Neural cell (in vitro differentiated cells): ENCODE measurements at regions not wholly inside any gene's neighbourhood (a gene's known extent, or its start where the extent isn't known, plus 50 kb on each side); places are given as distances from the start of the nearest gene placed in this dataset.
"Not testable (repeated sequence)": the region's sequence is repeated elsewhere in the genome, so short reads cannot be mapped to it uniquely, and the experiment has no call there.

Experiments used
- H2AFZ ChIP-seq: fragments of 200-600, 300-800 bp; sonication (generic), shearing (Covaris generic); 2 replicates; pipeline ENCODE4 v1.6.0; 2014; ENCODE audit warnings: low read depth, mild to moderate bottlenecking, antibody characterized with exemption, low read length, moderate library complexity
- H3F3A ChIP-seq: fragments of 200-600 bp; shearing (Covaris generic); 2 replicates; pipeline ENCODE4 v1.6.1; 2016; ENCODE audit warnings: mild to moderate bottlenecking, moderate library complexity, mixed read lengths, antibody characterized with exemption, low read length; ENCODE audit not compliant: insufficient read depth, poor library complexity, severe bottlenecking
- H3K27ac ChIP-seq: fragments of 200-600, 300-800 bp; sonication (generic), shearing (Covaris generic); 2 replicates; pipeline ENCODE4 v1.5.1; 2014; ENCODE audit warnings: mild to moderate bottlenecking, low read length, moderate library complexity
- H3K27me3 ChIP-seq: fragments of 300-800, 200-600 bp; sonication (generic), shearing (Covaris generic); 2 replicates; pipeline ENCODE4 v1.6.0; 2014; ENCODE audit warnings: mild to moderate bottlenecking, low read depth, low read length, moderate library complexity; ENCODE audit not compliant: insufficient read depth
- H3K36me3 ChIP-seq: fragments of 300-800, 200-600 bp; sonication (generic), shearing (Covaris generic); 2 replicates; pipeline ENCODE4 v1.5.1; 2014; ENCODE audit warnings: mild to moderate bottlenecking, antibody characterized with exemption, low read length, moderate library complexity; ENCODE audit not compliant: insufficient read depth
- H3K4me2 ChIP-seq: fragments of 300-800, 200-600 bp; sonication (generic), shearing (Covaris generic); 2 replicates; pipeline ENCODE4 v1.6.0; 2014; ENCODE audit warnings: mild to moderate bottlenecking, low read length
- H3K4me3 ChIP-seq: fragments of 300-800, 200-600 bp; sonication (generic), shearing (Covaris generic); 2 replicates; pipeline ENCODE4 v1.5.1; 2014; ENCODE audit warnings: mild to moderate bottlenecking, low read length, moderate library complexity
- H3K79me2 ChIP-seq: fragments of 200-600 bp; shearing (Covaris generic); replicated peaks from 2 replicates; pipeline ENCODE4 v1.6.0; 2014; ENCODE audit warnings: mild to moderate bottlenecking, low read length, moderate library complexity; ENCODE audit not compliant: insufficient read depth
- H3K9ac ChIP-seq: fragments of 300-800, 200-600 bp; sonication (generic), shearing (Covaris generic); 2 replicates; pipeline ENCODE4 v1.6.1; 2016; ENCODE audit warnings: mild to moderate bottlenecking, low read length, mixed read lengths
- H3K9me2 ChIP-seq: fragments of 200-600 bp; shearing (Covaris generic); 2 replicates; pipeline ENCODE4 v1.6.1; 2016; ENCODE audit warnings: mild to moderate bottlenecking, low read length, mixed read lengths; ENCODE audit not compliant: insufficient read depth
- H3K9me3 ChIP-seq: fragments of 200-600, 300-800 bp; sonication (generic), shearing (Covaris generic); 2 replicates; pipeline ENCODE4 v1.6.1; 2016; ENCODE audit warnings: mild to moderate bottlenecking, mixed run types, low read length, moderate library complexity, mixed read lengths
- H4K20me1 ChIP-seq: fragments of 200-600 bp; shearing (Covaris generic); 2 replicates; pipeline ENCODE4 v1.6.1; 2016; ENCODE audit warnings: mild to moderate bottlenecking, mixed run types; ENCODE audit not compliant: insufficient read depth
- CTCF ChIP-seq: fragments of 450-650 bp; IDR thresholded peaks from 2 replicates; pipeline ENCODE4 v1.5.1; 2014; ENCODE audit warnings: antibody characterized with exemption, mild to moderate bottlenecking, moderate library complexity; ENCODE audit not compliant: poor library complexity, severe bottlenecking
- EP300 ChIP-seq: fragments of 450-650 bp; conservative IDR thresholded peaks from 2 replicates; pipeline ENCODE4 v1.6.1; 2014; ENCODE audit warnings: antibody characterized with exemption, mild to moderate bottlenecking, moderate library complexity; ENCODE audit not compliant: poor library complexity, severe bottlenecking
- EZH2 ChIP-seq: fragments of 200-600, 300-800 bp; shearing (Covaris generic), sonication (generic); IDR thresholded peaks from 2 replicates; pipeline ENCODE4 v1.6.1; 2014; ENCODE audit warnings: antibody characterized with exemption, low read length, borderline replicate concordance, mild to moderate bottlenecking; ENCODE audit not compliant: insufficient read depth, poor library complexity, severe bottlenecking
- MXI1 ChIP-seq: fragments of 450-650 bp; conservative IDR thresholded peaks from 2 replicates; pipeline ENCODE4 v1.6.1; 2014; ENCODE audit warnings: antibody characterized with exemption, mild to moderate bottlenecking; ENCODE audit not compliant: poor library complexity, severe bottlenecking
- POLR2AphosphoS5 ChIP-seq: IDR thresholded peaks from 2 replicates; pipeline ENCODE4 v1.6.1; 2012
- RAD21 ChIP-seq: fragments of 450-650 bp; conservative IDR thresholded peaks from 2 replicates; pipeline ENCODE4 v1.6.1; 2014; ENCODE audit warnings: antibody characterized with exemption, mild to moderate bottlenecking, moderate library complexity
- REST ChIP-seq: IDR thresholded peaks from 2 replicates; pipeline ENCODE4 v1.6.1; 2012; ENCODE audit warnings: borderline replicate concordance
- SMC3 ChIP-seq: fragments of 450-650 bp; conservative IDR thresholded peaks from 2 replicates; pipeline ENCODE4 v1.6.1; 2014; ENCODE audit warnings: antibody characterized with exemption, mild to moderate bottlenecking, moderate library complexity; ENCODE audit not compliant: poor library complexity
- TAF1 ChIP-seq: IDR thresholded peaks from 2 replicates; pipeline ENCODE4 v1.6.1; 2012; ENCODE audit warnings: low read depth

- H3K4me3 ChIP-seq = no peak overlapping the region
- no peak overlapping the region for H3K27ac ChIP-seq
- H2AFZ ChIP-seq = no peak overlapping the region
- TF ChIP-seq TAF1 = no peak
- TF ChIP-seq CTCF = no peak
- no peak for TF ChIP-seq POLR2AphosphoS5
- no peak for TF ChIP-seq EP300
- no peak for TF ChIP-seq RAD21
- no peak for TF ChIP-seq REST
- no peak for TF ChIP-seq EZH2
- no peak for TF ChIP-seq MXI1
- no peak for TF ChIP-seq SMC3
- no peaks in the 10 kb centered on the region for H3K9me3 ChIP-seq
- no peaks in the 10 kb centered on the region for H3K79me2 ChIP-seq
- H3K36me3 ChIP-seq = no peaks in the 10 kb centered on the region
- H3K9ac ChIP-seq = no peak overlapping the region
- H3K9me2 ChIP-seq = no peaks in the 10 kb centered on the region
- no peaks in the 10 kb centered on the region for H4K20me1 ChIP-seq
- H3K4me2 ChIP-seq = no peak overlapping the region
- no peaks in the 10 kb centered on the region for H3F3A ChIP-seq
- no peaks in the 10 kb centered on the region for H3K27me3 ChIP-seq
Observed at GRCh38 chr18:73110307-73110706, 242.5 kb upstream of the NETO1 start.

- no peak overlapping the region for H2AFZ ChIP-seq
- TF ChIP-seq EP300 (no peak), POLR2AphosphoS5 (no peak), TAF1 (no peak), RAD21 (no peak), SMC3 (no peak), REST (no peak), EZH2 (no peak), MXI1 (no peak), CTCF (no peak)
- no peaks in the 10 kb centered on the region for H4K20me1 ChIP-seq
Observed at GRCh38 chr18:73101977-73102376, 234.2 kb upstream of the NETO1 start.

GRCh38 chr18:73101491-73101890 is 233.7 kb upstream of the NETO1 start:
- H3K4me3 ChIP-seq, H4K20me1 ChIP-seq, H3K9me2 ChIP-seq, H3K9me3 ChIP-seq, H2AFZ ChIP-seq, H3K27ac ChIP-seq, H3K9ac ChIP-seq, H3K4me2 ChIP-seq, H3K36me3 ChIP-seq, H3K27me3 ChIP-seq, H3K79me2 ChIP-seq, H3F3A ChIP-seq: not testable (repeated sequence)

More at GRCh38 chr18:73101977-73102376, 234.2 kb upstream of the NETO1 start:
- no peaks in the 10 kb centered on the region for H3K9me3 ChIP-seq
- no peak overlapping the region for H3K4me2 ChIP-seq
- no peak overlapping the region for H3K9ac ChIP-seq
- H3K36me3 ChIP-seq = no peaks in the 10 kb centered on the region
- no peak overlapping the region for H3K4me3 ChIP-seq
- no peaks in the 10 kb centered on the region for H3K79me2 ChIP-seq
- H3F3A ChIP-seq = no peaks in the 10 kb centered on the region
- no peak overlapping the region for H3K27ac ChIP-seq
- H3K27me3 ChIP-seq = peaks cover 6% of the 10 kb centered on the region
- no peaks in the 10 kb centered on the region for H3K9me2 ChIP-seq
